GM12878 (cell line): ENCODE measurements at regions not wholly inside any gene's neighbourhood (a gene's known extent, or its start where the extent isn't known, plus 50 kb on each side); places are given as distances from the start of the nearest gene placed in this dataset.

Source experiments
- ATAC-seq: fragments of 200-7000 bp; cut with Tn5 transposase; 3 replicates; pipeline ENCODE4 v1.9.1; 2020; ENCODE audit warnings: mild to moderate bottlenecking, moderate library complexity
- BruUV-seq: library from RNA; stranded (reverse); fragments of 400-500 nt; replicated peaks from 2 replicates; lab custom pipeline; 2021; lab: Mats Ljungman, UMichigan
- CTCF ChIA-PET: fragments of 300-600 bp; sonication (Branson Sonifier 250); formaldehyde crosslinking; extraction: SDS; loops from one replicate; lab custom pipeline; 2021; ENCODE audit warnings: inconsistent platforms; lab: Yijun Ruan, JAX
- POLR2A ChIA-PET: fragments of 350-600 bp; formaldehyde crosslinking; extraction: SDS; loops from one replicate; lab custom pipeline; 2021; ENCODE audit warnings: inconsistent platforms; lab: Charles Lee
- RAD21 ChIA-PET: fragments of 300-600 bp; sonication (Branson Sonifier 250); formaldehyde crosslinking; loops from one replicate; lab custom pipeline; 2023; ENCODE audit warnings: antibody characterized with exemption; ENCODE audit not compliant: unreplicated experiment; lab: Charles Lee
- SMC1A ChIA-PET: fragments of 300-600 bp; sonication (Branson Sonifier 250); formaldehyde crosslinking; loops from one replicate; lab custom pipeline; 2023; ENCODE audit not compliant: unreplicated experiment, uncharacterized antibody; lab: Charles Lee
- DNase-seq: peaks from one replicate; pipeline ENCODE4 v3.0.0-alpha.2; 2011; ENCODE audit warnings: low read depth, low spot score
- FAIRE-seq: peaks from 3 replicates; lab custom pipeline; 2011; peaks lifted over from hg19 to GRCh38; lab: Jason Lieb, UNC
- H2AFZ ChIP-seq: 2 replicates; pipeline ENCODE4 v1.6.0; 2011; ENCODE audit warnings: low read depth, low read length, control low read depth; ENCODE audit not compliant: control insufficient read depth
- H3K27ac ChIP-seq: 2 replicates; pipeline ENCODE4 v1.5.1; 2011; ENCODE audit warnings: control low read depth; ENCODE audit not compliant: control insufficient read depth, insufficient read depth
- H3K27me3 ChIP-seq, 2 experiments: replicated peaks in 1 of 2; 2 replicates each; pipeline versions ENCODE4 v1.6.0 to v1.6.1; 2011; ENCODE audit warnings: low read length in 1 of 2; ENCODE audit not compliant: control insufficient read depth in 2 of 2, insufficient read depth in 2 of 2
- H3K36me3 ChIP-seq, 2 experiments: 2 replicates each; pipeline ENCODE4 v1.5.1; 2011; ENCODE audit warnings: low read length in 1 of 2; ENCODE audit not compliant: control insufficient read depth in 2 of 2, insufficient read depth in 2 of 2
- H3K4me1 ChIP-seq: 2 replicates; pipeline ENCODE4 v1.6.1; 2011; ENCODE audit warnings: mild to moderate bottlenecking, low read length, moderate library complexity, mixed read lengths; ENCODE audit not compliant: control insufficient read depth, insufficient read depth
- H3K4me2 ChIP-seq: 2 replicates; pipeline ENCODE4 v1.6.0; 2011; ENCODE audit warnings: control low read depth; ENCODE audit not compliant: control insufficient read depth, insufficient read depth
- H3K4me3 ChIP-seq: fragments of 200-600 bp; sonication (generic); 2 replicates; pipeline ENCODE4 v1.5.1; 2016
- H3K79me2 ChIP-seq: 2 replicates; pipeline ENCODE4 v1.6.0; 2011; ENCODE audit warnings: low read length; ENCODE audit not compliant: control insufficient read depth, insufficient read depth
- H3K9ac ChIP-seq: 2 replicates; pipeline ENCODE4 v1.8.0; 2011; ENCODE audit warnings: low read length, control low read depth, mixed read lengths; ENCODE audit not compliant: control insufficient read depth, insufficient read depth
- H3K9me3 ChIP-seq: replicated peaks from 3 replicates; pipeline ENCODE4 v1.5.1; 2011; ENCODE audit warnings: mild to moderate bottlenecking, low read length; ENCODE audit not compliant: control insufficient read depth, insufficient read depth
- H4K20me1 ChIP-seq: 2 replicates; pipeline ENCODE4 v1.6.0; 2011; ENCODE audit not compliant: control insufficient read depth, insufficient read depth
- GATAD2B ChIP-seq: fragments of 450-650 bp; conservative IDR thresholded peaks from 2 replicates; pipeline ENCODE4 v1.6.1; 2017; ENCODE audit warnings: low read depth, mild to moderate bottlenecking, moderate library complexity
- HDAC2 ChIP-seq: fragments of 200-600 bp; sonication (generic); IDR thresholded peaks from 2 replicates; pipeline ENCODE4 v1.6.1; 2017
- LARP7 ChIP-seq: fragments of 450-650 bp; IDR thresholded peaks from 2 replicates; pipeline ENCODE4 v1.6.1; 2017; ENCODE audit warnings: mild to moderate bottlenecking
- PAX5 ChIP-seq: IDR thresholded peaks from 2 replicates; pipeline ENCODE4 v1.6.1; 2011; ENCODE audit warnings: low read depth, low read length, borderline replicate concordance
- PAX8 ChIP-seq: fragments of 450-650 bp; IDR thresholded peaks from 2 replicates; pipeline ENCODE4 v1.6.1; 2017; ENCODE audit warnings: mild to moderate bottlenecking, moderate library complexity
- ZNF24 ChIP-seq: fragments of 450-650 bp; IDR thresholded peaks from 2 replicates; pipeline ENCODE4 v1.6.1; 2017; ENCODE audit warnings: antibody characterized with exemption, mild to moderate bottlenecking
- WGBS: methylation state at CpG from one replicate; pipeline ENCODE4 v1.1.6; 2016; ENCODE audit warnings: low lambda C conversion rate; ENCODE audit not compliant: insufficient replicate concordance, insufficient coverage; ENCODE audit errors: missing lambda C conversion rate; 5-methylcytosine and 5-hydroxymethylcytosine counted together
- in situ Hi-C: fragments of 300-500 bp; cut with MboI; formaldehyde crosslinking; loops from 9 replicates; pipeline ENCODE4 v1.14.3; 2018; ENCODE audit warnings: mixed read lengths
- intact Hi-C: fragments of 100-400 bp; cut with micrococcal nuclease; formaldehyde crosslinking; loops from one replicate; pipeline ENCODE4 v1.14.2; 2022; ENCODE audit not compliant: unreplicated experiment
- TF ChIP-seq, protein P1 (sequence below): fragments of 450-650 bp; IDR thresholded peaks from 2 replicates; pipeline ENCODE4 v1.6.1; 2018; ENCODE audit warnings: borderline replicate concordance, mild to moderate bottlenecking; ENCODE audit not compliant: partially characterized antibody
- TF ChIP-seq, protein P2 (sequence below): IDR thresholded peaks from 2 replicates; pipeline ENCODE4 v1.6.1; 2011; ENCODE audit warnings: mild to moderate bottlenecking, low read depth, low read length, moderate library complexity; ENCODE audit not compliant: insufficient replicate concordance
- TF ChIP-seq, protein P3 (sequence below): fragments of 450-650 bp; formaldehyde crosslinking; IDR thresholded peaks from 2 replicates; pipeline ENCODE4 v1.4.0; 2022; ENCODE audit warnings: mild to moderate bottlenecking, moderate library complexity

DNA sequence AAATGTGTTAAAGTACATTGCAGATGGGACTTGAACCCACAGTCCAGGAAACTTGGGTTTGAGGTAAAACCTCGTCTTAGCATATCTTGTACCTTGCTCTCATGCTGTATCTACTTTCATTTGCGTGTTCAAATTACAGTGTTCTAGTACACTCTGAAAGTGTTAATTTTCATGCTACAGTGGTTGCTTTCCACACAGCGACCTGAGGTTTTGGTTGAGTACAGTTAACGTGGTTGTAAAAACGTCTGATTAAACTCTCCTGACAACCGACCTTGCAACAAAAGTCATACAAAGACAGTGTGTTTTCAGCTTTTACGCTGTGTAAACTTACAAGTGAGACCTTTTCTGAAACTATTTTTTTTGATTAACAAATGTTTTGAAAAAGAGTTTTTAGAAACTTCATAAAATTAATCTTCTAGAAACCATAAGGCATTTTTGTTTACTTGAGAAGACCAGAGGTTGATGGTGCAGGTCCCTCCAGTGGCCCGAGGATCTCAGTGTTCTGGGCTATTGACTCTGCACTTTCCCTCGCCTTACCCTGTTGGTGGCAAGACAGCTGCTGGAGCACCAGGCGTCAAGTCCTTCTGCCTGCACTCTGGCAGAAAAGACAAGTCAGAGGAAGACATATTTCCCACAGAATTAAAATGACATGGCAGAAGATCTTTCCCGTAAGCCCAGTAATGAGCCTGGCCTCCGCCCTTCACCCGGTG lies 334.0 kb downstream of the THBS2 start (continued):
- TF ChIP-seq, protein P1, sequence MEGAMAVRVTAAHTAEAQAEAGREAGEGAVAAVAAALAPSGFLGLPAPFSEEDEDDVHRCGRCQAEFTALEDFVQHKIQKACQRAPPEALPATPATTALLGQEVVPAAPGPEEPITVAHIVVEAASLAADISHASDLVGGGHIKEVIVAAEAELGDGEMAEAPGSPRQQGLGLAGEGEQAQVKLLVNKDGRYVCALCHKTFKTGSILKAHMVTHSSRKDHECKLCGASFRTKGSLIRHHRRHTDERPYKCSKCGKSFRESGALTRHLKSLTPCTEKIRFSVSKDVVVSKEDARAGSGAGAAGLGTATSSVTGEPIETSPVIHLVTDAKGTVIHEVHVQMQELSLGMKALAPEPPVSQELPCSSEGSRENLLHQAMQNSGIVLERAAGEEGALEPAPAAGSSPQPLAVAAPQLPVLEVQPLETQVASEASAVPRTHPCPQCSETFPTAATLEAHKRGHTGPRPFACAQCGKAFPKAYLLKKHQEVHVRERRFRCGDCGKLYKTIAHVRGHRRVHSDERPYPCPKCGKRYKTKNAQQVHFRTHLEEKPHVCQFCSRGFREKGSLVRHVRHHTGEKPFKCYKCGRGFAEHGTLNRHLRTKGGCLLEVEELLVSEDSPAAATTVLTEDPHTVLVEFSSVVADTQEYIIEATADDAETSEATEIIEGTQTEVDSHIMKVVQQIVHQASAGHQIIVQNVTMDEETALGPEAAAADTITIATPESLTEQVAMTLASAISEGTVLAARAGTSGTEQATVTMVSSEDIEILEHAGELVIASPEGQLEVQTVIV: no peak
- TF ChIP-seq ZNF24: no peak
- TF ChIP-seq PAX8: no peak
- no peak for TF ChIP-seq LARP7
- TF ChIP-seq, protein P2, sequence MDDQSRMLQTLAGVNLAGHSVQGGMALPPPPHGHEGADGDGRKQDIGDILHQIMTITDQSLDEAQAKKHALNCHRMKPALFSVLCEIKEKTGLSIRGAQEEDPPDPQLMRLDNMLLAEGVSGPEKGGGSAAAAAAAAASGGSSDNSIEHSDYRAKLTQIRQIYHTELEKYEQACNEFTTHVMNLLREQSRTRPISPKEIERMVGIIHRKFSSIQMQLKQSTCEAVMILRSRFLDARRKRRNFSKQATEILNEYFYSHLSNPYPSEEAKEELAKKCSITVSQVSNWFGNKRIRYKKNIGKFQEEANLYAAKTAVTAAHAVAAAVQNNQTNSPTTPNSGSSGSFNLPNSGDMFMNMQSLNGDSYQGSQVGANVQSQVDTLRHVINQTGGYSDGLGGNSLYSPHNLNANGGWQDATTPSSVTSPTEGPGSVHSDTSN: no peak
- no peak for TF ChIP-seq GATAD2B

DNA sequence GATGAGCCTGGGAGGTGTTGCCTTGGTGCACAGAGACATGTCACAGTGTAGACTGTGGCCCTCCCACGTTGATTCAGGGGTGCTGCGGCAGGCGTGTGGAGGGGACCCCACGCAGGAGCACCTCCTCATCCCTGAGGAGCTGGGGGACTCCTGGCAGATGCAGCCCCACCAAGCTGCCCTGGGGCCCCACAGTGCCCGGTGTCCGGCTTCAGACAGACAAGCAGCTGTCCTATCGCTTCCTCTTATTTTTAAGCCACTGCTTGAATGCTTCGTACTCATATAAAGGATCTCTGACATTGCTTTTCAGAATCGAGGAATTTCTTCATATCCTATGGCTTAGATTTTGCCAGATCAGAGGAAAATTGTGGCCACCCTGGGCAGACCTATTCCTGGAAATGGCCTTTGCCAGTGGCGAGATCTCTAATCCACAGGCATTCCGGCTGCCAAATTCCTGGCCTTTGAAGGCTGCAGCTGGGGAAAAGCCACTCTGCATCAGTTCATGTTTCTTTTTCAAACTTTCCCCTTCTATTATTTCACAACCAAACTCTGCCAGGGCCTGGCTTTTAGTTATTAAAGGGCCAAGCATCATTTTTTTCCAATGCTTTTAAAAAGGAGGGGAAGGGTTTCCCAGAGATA lies 337.0 kb downstream of the THBS2 start:
- H3K4me2 ChIP-seq: no peak overlapping the region
- intact Hi-C loops (no loop called here), in situ Hi-C loops (no loop called here)
- RAD21 ChIA-PET: no interaction called here
- no peaks in the 10 kb centered on the region for H3K4me1 ChIP-seq
- no peaks in the 10 kb centered on the region for H3K9me3 ChIP-seq
- no peaks in the 10 kb centered on the region for H4K20me1 ChIP-seq
- FAIRE-seq (no peak), ATAC-seq (no peak), DNase-seq (no peak)
- SMC1A ChIA-PET: no interaction called here
- no peaks in the 10 kb centered on the region for H3K36me3 ChIP-seq
- no peaks in the 10 kb centered on the region for H3K79me2 ChIP-seq
- no peak overlapping the region for H3K9ac ChIP-seq
- H2AFZ ChIP-seq: no peak overlapping the region
- POLR2A ChIA-PET: no interaction called here
- no peak overlapping the region for H3K27ac ChIP-seq
- H3K4me3 ChIP-seq: no peak overlapping the region
- no TSS peak for BruUV-seq
- TF ChIP-seq HDAC2: no peak
- TF ChIP-seq, protein P3, sequence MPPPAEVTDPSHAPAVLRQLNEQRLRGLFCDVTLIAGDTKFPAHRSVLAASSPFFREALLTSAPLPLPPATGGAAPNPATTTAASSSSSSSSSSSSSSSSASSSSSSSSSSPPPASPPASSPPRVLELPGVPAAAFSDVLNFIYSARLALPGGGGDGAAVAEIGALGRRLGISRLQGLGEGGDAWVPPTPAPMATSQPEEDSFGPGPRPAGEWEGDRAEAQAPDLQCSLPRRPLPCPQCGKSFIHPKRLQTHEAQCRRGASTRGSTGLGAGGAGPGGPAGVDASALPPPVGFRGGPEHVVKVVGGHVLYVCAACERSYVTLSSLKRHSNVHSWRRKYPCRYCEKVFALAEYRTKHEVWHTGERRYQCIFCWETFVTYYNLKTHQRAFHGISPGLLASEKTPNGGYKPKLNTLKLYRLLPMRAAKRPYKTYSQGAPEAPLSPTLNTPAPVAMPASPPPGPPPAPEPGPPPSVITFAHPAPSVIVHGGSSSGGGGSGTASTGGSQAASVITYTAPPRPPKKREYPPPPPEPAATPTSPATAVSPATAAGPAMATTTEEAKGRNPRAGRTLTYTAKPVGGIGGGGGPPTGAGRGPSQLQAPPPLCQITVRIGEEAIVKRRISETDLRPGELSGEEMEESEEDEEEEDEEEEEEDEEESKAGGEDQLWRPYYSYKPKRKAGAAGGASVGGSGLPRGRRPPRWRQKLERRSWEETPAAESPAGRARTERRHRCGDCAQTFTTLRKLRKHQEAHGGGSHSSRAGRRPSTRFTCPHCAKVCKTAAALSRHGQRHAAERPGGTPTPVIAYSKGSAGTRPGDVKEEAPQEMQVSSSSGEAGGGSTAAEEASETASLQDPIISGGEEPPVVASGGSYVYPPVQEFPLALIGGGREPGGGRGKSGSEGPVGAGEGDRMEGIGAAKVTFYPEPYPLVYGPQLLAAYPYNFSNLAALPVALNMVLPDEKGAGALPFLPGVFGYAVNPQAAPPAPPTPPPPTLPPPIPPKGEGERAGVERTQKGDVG (CRISPR knock-in tag): no peak
- no peak for TF ChIP-seq PAX5
- WGBS: 49% methylated on average over 11 of the region's 11 CpGs
- no peaks in the 10 kb centered on the region for H3K27me3 ChIP-seq
- CTCF ChIA-PET: no interaction called here
